ENCODE measurements at regions not wholly inside any gene's neighbourhood (a gene's known extent, or its start where the extent isn't known, plus 50 kb on each side); places are given as distances from the start of the nearest gene placed in this dataset.

- Histone ChIP-seq H3K27me3 (ENCODE audit: control insufficient read depth in 2 of 2, insufficient read depth in 2 of 2, low read length in 2 of 2) (peaks cover 18 to 40% of the 10 kb centered on the region in 2 experiments; a peak in 3 of 5 replicates), H3K27ac (ENCODE audit: extremely low read depth, low read depth, low read length) (no peak overlapping the region), H3K9me3 (replicated peaks; ENCODE audit: control insufficient read depth, insufficient read depth, low read depth, low read length) (no peaks in the 10 kb centered on the region), H3K36me3 (ENCODE audit: control insufficient read depth, insufficient read depth, low read length) (no peaks in the 10 kb centered on the region), H4K20me1 (replicated peaks; ENCODE audit: control insufficient read depth, insufficient read depth, low read length) (no peaks in the 10 kb centered on the region; the same call in 1 of the 2 replicates), H3K79me2 (ENCODE audit: control insufficient read depth, insufficient read depth, low read length) (no peaks in the 10 kb centered on the region), H2AFZ (ENCODE audit: low read depth, low read length) (no peak overlapping the region), H3K4me3 (no peak overlapping the region), H3K9ac (ENCODE audit: insufficient read depth in 1 of 2, low read depth in 2 of 2, low read length in 2 of 2) (no peak overlapping the region), H3K4me1 (replicated peaks in 1 of 2; ENCODE audit: control insufficient read depth in 2 of 2, insufficient read depth in 2 of 2, low read length in 2 of 2) (no peaks in the 10 kb centered on the region), H3K9me1 (ENCODE audit: control insufficient read depth, insufficient read depth, low read length) (no peaks in the 10 kb centered on the region), H3K4me2 (ENCODE audit: insufficient read depth, low read length) (no peak overlapping the region)
- TF ChIP-seq POLR2A (conservative IDR thresholded peaks at IDR 0.05) (no peak), RNF2 (IDR thresholded peaks at IDR 0.05) (no peak), ZNF217 (CRISPR knock-in tag; IDR thresholded peaks at IDR 0.05) (no peak), CLOCK (CRISPR knock-in tag; IDR thresholded peaks at IDR 0.05; ENCODE audit: borderline replicate concordance) (no peak), ZNF175 (CRISPR knock-in tag; IDR thresholded peaks at IDR 0.05; ENCODE audit: low read depth) (no peak), CREB5 (CRISPR knock-in tag; IDR thresholded peaks at IDR 0.05) (no peak), ATF3 (IDR thresholded peaks at IDR 0.05) (no peak), ATF3 (CRISPR knock-in tag; conservative IDR thresholded peaks at IDR 0.05) (no peak)
- no TSS peak for BruUV-seq (replicated peaks)
- no peak for FAIRE-seq
- no peak for ATAC-seq
- POLR2A ChIA-PET, result interaction anchor here (0.6 kb wide), 1 partner anchor 202 kb away, joined by 3 read pairs; no protein-coding TSS in a partner anchor
- CTCF ChIA-PET (ENCODE audit: low intra/inter-chr PET ratio), result no interaction called here
- intact Hi-C loops (cut with micrococcal nuclease), result no loop called here
- in situ Hi-C loops (cut with MboI), result no loop called here
- WGBS (ENCODE audit: insufficient coverage, low coverage, missing lambda C conversion rate), result 2% methylated on average over 3 of the region's 3 CpGs
- DNase-seq (ENCODE audit: extremely low read depth in 1 of 4, low spot score in 3 of 4), result no peak
Observed at GRCh38 chr11:120054016-120054752, 83.7 kb downstream of the TRIM29 start.

Measured in K562 (cell line).